Ascending aorta (tissue), 2 donors: ENCODE measurements at regions not wholly inside any gene's neighbourhood (a gene's known extent, or its start where the extent isn't known, plus 50 kb on each side); places are given as distances from the start of the nearest gene placed in this dataset.
"Not testable (repeated sequence)": the region's sequence is repeated elsewhere in the genome, so short reads cannot be mapped to it uniquely, and the experiment has no call there.

Experiments
- DNase-seq, 2 donors: peaks; one replicate each; pipeline ENCODE4 v3.0.0-alpha.2; 2019; ENCODE audit warnings: low spot score in 2 of 2
- H3K27ac ChIP-seq, 2 donors: fragments of 200-600 bp; sonication (generic); one replicate each; pipeline ENCODE4 v1.5.1; 2016 to 2017; ENCODE audit warnings: mild to moderate bottlenecking in 1 of 2
- H3K27me3 ChIP-seq: fragments of 200-600 bp; sonication (generic); one replicate; pipeline ENCODE4 v1.5.1; 2017
- H3K36me3 ChIP-seq, 2 donors: fragments of 200-600 bp; sonication (generic); one replicate each; pipeline ENCODE4 v1.5.1; 2016
- H3K4me1 ChIP-seq, 2 donors: fragments of 200-600 bp; sonication (generic); one replicate each; pipeline ENCODE4 v1.5.1; 2016 to 2017; ENCODE audit warnings: mild to moderate bottlenecking in 1 of 2
- H3K4me3 ChIP-seq, 2 donors: fragments of 200-600 bp; sonication (generic); one replicate each; pipeline ENCODE4 v1.5.1; 2016 to 2017; ENCODE audit warnings: mild to moderate bottlenecking in 1 of 2
- H3K9me3 ChIP-seq, 2 donors: fragments of 200-600 bp; sonication (generic); one replicate each; pipeline ENCODE4 v1.5.1; 2016
- intact Hi-C: fragments of 100-400 bp; cut with DNase I; formaldehyde crosslinking; loops from one replicate; pipeline ENCODE4 v1.15.1; 2023
- TF ChIP-seq, protein P1 (sequence below), 3 experiments: fragments of 200-600 bp in 2 of 3; fragments of 450-650 bp in 1 of 3; sonication (generic) in 2 of 3; IDR thresholded peaks; one replicate each; pipeline ENCODE4 v1.5.1; 2016 to 2019; ENCODE audit warnings: antibody characterized with exemption in 3 of 3, mild to moderate bottlenecking in 1 of 3, moderate library complexity in 1 of 3

DNA sequence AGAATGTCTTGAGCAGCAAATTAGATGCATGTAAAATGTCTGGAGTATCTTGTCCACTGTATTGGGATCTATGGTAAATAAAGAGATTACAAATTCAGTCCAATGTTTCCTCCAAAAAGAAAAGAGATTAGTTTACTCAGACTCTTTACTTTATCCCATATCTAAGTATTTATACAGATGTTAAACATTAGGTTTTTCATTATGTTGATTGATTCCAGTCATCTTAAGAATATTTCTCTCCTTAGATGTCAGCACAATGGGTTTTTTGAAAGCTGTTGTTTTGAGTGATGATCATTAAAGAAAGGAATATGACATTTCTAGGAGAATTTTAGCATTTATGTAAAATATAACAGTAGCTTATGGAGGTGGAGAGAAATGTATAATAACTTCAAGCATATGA, 938.9 kb downstream of the C4orf33 start:
- intact Hi-C loops: no loop called here
- Histone ChIP-seq H3K27me3 (no peaks in the 10 kb centered on the region), H3K4me3 (no peak overlapping the region), H3K27ac (no peak overlapping the region), H3K36me3 (no peaks in the 10 kb centered on the region), H3K9me3 (no peaks in the 10 kb centered on the region), H3K4me1 (no peaks in the 10 kb centered on the region)
- TF ChIP-seq, protein P1, sequence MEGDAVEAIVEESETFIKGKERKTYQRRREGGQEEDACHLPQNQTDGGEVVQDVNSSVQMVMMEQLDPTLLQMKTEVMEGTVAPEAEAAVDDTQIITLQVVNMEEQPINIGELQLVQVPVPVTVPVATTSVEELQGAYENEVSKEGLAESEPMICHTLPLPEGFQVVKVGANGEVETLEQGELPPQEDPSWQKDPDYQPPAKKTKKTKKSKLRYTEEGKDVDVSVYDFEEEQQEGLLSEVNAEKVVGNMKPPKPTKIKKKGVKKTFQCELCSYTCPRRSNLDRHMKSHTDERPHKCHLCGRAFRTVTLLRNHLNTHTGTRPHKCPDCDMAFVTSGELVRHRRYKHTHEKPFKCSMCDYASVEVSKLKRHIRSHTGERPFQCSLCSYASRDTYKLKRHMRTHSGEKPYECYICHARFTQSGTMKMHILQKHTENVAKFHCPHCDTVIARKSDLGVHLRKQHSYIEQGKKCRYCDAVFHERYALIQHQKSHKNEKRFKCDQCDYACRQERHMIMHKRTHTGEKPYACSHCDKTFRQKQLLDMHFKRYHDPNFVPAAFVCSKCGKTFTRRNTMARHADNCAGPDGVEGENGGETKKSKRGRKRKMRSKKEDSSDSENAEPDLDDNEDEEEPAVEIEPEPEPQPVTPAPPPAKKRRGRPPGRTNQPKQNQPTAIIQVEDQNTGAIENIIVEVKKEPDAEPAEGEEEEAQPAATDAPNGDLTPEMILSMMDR (IDR thresholded peaks at IDR 0.05): no peak
- no peak for DNase-seq

DNA sequence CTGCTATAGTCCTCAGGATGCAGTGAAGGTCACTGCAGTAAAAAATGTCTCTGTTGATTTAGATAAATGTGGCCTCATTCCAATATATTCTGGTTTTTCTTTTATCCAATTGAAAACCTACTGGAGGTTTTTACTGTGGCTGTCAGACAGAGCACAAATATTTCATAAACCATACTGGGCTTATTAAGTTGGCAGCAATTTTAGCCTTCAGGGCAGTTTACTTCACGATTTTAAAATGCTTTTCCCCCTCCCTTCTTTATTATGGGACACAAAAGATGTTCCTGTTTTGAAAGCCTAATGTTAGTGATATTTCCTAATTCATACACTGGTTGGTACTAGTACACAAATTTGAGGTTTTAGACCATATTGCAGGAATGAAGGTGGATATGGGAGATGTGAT, 939.4 kb downstream of the C4orf33 start:
- H3K27ac ChIP-seq: no peak overlapping the region
- no peaks in the 10 kb centered on the region for H3K36me3 ChIP-seq
- TF ChIP-seq, protein P1 (IDR thresholded peaks at IDR 0.05): no peak
- no peak for DNase-seq
- no peaks in the 10 kb centered on the region for H3K27me3 ChIP-seq
- no peak overlapping the region for H3K4me3 ChIP-seq
- intact Hi-C loops: no loop called here
- no peaks in the 10 kb centered on the region for H3K9me3 ChIP-seq
- H3K4me1 ChIP-seq: no peaks in the 10 kb centered on the region

DNA sequence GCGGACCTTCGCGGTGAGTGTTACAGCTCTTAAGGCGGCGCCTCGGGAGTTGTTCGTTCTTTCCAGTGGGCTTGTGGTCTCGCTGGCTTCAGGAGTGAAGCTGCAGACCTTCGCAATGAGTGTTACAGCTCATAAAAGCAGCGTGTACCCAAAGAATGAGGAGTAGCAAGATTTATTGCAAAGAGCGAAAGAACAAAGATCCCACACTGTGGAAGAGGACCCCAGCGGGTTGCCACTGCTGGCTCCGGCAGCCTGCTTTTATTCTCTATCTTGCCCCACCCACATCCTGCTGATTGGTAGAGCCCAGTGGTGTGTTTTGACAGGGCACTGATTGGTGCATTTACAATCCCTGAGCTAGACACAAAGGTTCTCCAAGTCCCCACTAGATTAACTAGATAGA, 941.9 kb downstream of the C4orf33 start:
- H3K4me1 ChIP-seq, intact Hi-C loops, H3K4me3 ChIP-seq, DNase-seq, H3K36me3 ChIP-seq, H3K9me3 ChIP-seq, H3K27me3 ChIP-seq, H3K27ac ChIP-seq: not testable (repeated sequence)

DNA sequence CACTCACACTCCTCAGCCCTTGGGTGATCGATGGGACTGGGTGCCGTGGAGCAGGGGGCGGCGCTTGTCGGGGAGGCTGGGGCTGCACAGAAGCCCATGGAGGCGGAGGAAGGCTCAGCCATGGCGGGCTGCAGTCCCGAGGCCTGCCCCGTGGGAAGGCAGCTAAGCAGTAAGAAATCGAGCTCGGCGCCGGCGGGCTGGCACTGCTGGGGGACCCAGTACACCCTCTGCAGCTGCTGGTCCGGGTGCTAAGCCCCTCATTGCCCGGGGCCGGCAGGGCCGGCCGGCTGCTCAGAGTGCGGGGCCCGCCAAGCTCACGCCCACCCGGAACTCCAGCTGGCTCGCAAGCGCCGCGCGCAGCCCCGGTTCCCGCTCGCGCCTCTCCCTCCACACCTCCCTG, 942.6 kb downstream of the C4orf33 start:
- not testable (repeated sequence) for H3K9me3 ChIP-seq

DNA sequence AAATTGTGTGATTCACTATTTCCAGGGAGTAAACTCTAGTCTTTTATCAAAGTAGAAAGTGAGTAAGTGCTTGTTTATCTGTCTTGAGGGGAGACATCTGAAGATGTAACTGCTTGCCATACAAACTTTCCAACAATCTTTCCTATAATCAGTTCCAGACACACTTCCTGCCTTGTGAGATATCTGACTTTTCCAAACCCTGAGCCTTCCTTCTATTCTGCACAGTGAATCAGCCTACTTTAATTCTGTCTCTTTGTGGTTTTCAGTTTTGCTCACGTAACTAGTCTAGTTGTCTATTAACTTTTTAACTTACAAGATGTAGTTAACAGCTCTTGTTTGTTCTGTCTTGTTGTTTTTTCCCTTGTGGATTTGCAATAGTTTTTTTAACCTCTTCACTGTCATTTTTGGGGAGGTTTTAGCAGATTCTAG, 947.8 kb downstream of the C4orf33 start:
- TF ChIP-seq, protein P1 (IDR thresholded peaks at IDR 0.05): no peak
- H3K27me3 ChIP-seq: no peaks in the 10 kb centered on the region
- intact Hi-C loops: no loop called here
- DNase-seq: no peak
- no peaks in the 10 kb centered on the region for H3K4me1 ChIP-seq
- H3K36me3 ChIP-seq: no peaks in the 10 kb centered on the region
- H3K4me3 ChIP-seq: no peak overlapping the region
- no peaks in the 10 kb centered on the region for H3K9me3 ChIP-seq
- no peak overlapping the region for H3K27ac ChIP-seq

More for the DNA sequence above, 942.6 kb downstream of the C4orf33 start:
- H3K4me3 ChIP-seq, intact Hi-C loops, H3K27me3 ChIP-seq, H3K4me1 ChIP-seq, H3K36me3 ChIP-seq, DNase-seq, H3K27ac ChIP-seq: not testable (repeated sequence)

DNA sequence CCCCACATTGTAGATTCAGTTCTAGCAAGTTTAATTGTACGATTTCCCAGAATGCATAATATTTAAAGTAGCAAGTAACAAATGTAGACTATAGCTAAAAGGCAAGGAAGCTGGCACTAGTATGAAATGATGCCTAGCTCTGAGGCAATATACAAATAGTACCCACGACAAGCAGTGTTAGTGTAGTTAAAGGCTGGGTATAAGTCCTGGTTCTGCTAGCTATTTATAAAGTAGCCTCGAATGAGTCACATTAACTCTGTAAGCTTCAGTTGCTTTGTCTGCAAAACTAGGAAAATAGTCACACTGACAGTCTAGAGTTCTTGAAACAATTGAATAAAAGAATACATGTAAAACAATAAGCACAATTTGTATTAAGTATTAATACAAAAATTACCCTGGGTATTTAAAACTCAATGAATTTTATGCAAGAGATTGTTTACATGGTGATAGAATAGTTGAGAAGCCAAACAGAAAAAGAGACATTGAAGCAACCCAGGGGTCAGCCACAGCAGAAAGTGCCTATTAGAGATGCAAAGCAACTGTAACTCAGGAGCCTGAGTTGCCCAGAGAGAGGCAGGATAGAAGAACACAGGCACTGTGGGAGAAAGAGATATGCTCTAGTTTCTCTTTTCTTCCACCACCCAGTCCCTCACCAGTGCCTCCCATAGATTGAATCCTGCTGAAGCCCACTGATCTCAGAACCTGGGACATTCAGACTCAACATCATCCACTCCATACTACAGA, 949.0 kb downstream of the C4orf33 start:
- no peaks in the 10 kb centered on the region for H3K4me1 ChIP-seq
- no peaks in the 10 kb centered on the region for H3K36me3 ChIP-seq
- no peaks in the 10 kb centered on the region for H3K9me3 ChIP-seq
- H3K4me3 ChIP-seq: no peak overlapping the region
- TF ChIP-seq, protein P1 (IDR thresholded peaks at IDR 0.05): no peak
- no peak for DNase-seq
- no peak overlapping the region for H3K27ac ChIP-seq
- no peaks in the 10 kb centered on the region for H3K27me3 ChIP-seq
- intact Hi-C loops: no loop called here

DNA sequence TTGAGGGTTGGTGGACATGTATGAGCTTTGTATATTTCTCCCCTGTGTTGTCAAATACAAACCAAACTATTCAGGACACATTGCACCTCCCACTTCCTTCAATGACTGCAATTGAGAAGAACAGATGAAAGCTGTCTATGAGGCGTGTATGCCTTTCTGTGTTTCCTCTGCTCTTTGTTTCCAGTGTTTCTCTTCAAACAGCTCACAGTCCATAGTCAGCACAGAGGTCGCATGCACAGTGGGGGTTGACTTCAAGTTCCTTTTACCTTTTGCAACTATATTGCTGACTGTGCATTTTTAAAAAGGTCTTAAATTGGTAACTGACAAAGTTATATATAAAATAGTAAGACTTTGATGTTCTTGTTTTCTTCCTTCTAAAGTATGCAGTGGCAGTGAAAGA, 957.8 kb downstream of the C4orf33 start:
- intact Hi-C loops: no loop called here
- Histone ChIP-seq H3K27me3 (no peaks in the 10 kb centered on the region), H3K4me1 (no peaks in the 10 kb centered on the region), H3K27ac (no peak overlapping the region), H3K4me3 (no peak overlapping the region), H3K9me3 (no peaks in the 10 kb centered on the region), H3K36me3 (no peaks in the 10 kb centered on the region)
- TF ChIP-seq, protein P1 (IDR thresholded peaks at IDR 0.05): no peak
- no peak for DNase-seq
